H1 (cell line): ENCODE measurements at regions not wholly inside any gene's neighbourhood (a gene's known extent, or its start where the extent isn't known, plus 50 kb on each side); places are given as distances from the start of the nearest gene placed in this dataset.

Experiments used
- CTBP2 ChIP-seq: IDR thresholded peaks from 2 replicates; pipeline ENCODE4 v1.7.0; 2011; ENCODE audit warnings: borderline replicate concordance, mild to moderate bottlenecking, moderate library complexity, mixed read lengths, low read length; ENCODE audit not compliant: insufficient read depth, insufficient read length
- CTCF ChIP-seq, 3 experiments: IDR thresholded peaks; 1 replicate in 2 of 3; 2 replicates in 1 of 3; pipeline versions ENCODE4 v1.5.1 to v1.6.1; 2011; ENCODE audit warnings: low read length in 3 of 3, mild to moderate bottlenecking in 3 of 3, inconsistent platforms in 2 of 3, low read depth in 1 of 3, moderate library complexity in 1 of 3; ENCODE audit not compliant: insufficient read depth in 1 of 3; ENCODE audit errors: control extremely low read depth in 1 of 3
- EZH2 ChIP-seq: fragments of 200-600 bp; sonication (generic); IDR thresholded peaks from 2 replicates; pipeline ENCODE4 v1.7.1; 2012; ENCODE audit warnings: low read depth, mild to moderate bottlenecking, moderate library complexity, low read length, inconsistent platforms; ENCODE audit not compliant: severe bottlenecking
- GABPA ChIP-seq: IDR thresholded peaks from 2 replicates; pipeline ENCODE4 v1.6.1; 2011; ENCODE audit warnings: mild to moderate bottlenecking, low read length, moderate library complexity, borderline replicate concordance; ENCODE audit not compliant: insufficient read depth
- RXRA ChIP-seq: IDR thresholded peaks from 2 replicates; pipeline ENCODE4 v1.6.1; 2011; ENCODE audit warnings: low read depth, mild to moderate bottlenecking, low read length, moderate library complexity; ENCODE audit not compliant: insufficient read depth
- SIRT6 ChIP-seq: IDR thresholded peaks from one replicate; pipeline ENCODE4 v1.7.1; 2012; ENCODE audit warnings: low read length, inconsistent platforms
- TF ChIP-seq, protein P1 (sequence below): IDR thresholded peaks from 2 replicates; pipeline ENCODE4 v1.6.1; 2011; ENCODE audit warnings: low read depth, mild to moderate bottlenecking, low read length; ENCODE audit not compliant: insufficient read depth

DNA sequence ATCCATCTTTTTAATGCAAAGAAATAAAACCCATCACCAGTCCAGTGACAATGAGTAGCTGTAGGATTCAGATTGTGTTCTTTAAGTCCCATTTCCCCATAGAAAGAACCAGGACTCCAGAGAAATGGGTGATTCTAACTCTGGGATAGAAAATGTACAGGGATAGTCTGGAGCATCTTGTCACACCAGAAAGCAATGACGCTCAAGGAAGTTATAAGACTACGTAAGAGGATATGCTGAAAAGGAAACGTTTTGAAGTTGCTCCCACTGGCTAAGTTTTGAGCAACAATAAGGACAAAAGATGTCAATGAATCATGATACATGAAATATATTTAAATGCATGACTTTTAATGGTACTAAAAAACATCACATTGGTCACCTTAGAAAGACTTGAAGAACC is 360.1 kb downstream of the DLEU7 start (continued):
- TF ChIP-seq EZH2 (no peak), GABPA (no peak), CTBP2 (no peak), SIRT6 (no peak), RXRA (no peak), CTCF (IDR thresholded peaks at IDR 0.05; ENCODE audit: control extremely low read depth in 1 of 3, insufficient read depth in 1 of 3, low read depth in 1 of 3, low read length in 3 of 3) (no peak)
- TF ChIP-seq, protein P1, sequence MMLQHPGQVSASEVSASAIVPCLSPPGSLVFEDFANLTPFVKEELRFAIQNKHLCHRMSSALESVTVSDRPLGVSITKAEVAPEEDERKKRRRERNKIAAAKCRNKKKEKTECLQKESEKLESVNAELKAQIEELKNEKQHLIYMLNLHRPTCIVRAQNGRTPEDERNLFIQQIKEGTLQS = no peak
